Endothelial cell of umbilical vein (primary cell): ENCODE measurements at regions not wholly inside any gene's neighbourhood (a gene's known extent, or its start where the extent isn't known, plus 50 kb on each side); places are given as distances from the start of the nearest gene placed in this dataset.

ENCODE experiments used
- BruUV-seq: library from RNA; stranded (reverse); fragments of 400-500 nt; replicated peaks from 2 replicates; lab custom pipeline; 2021; lab: Mats Ljungman, UMichigan
- CTCF ChIA-PET: fragments of 300-600, 350-600 bp; sonication (Branson Sonifier 250); formaldehyde crosslinking; loops from one replicate; lab custom pipeline; 2021; ENCODE audit warnings: antibody characterized with exemption, inconsistent platforms; lab: Charles Lee
- POLR2A ChIA-PET: fragments of 300-600, 350-600 bp; sonication (Branson Sonifier 250); formaldehyde crosslinking; loops from one replicate; lab custom pipeline; 2021; ENCODE audit warnings: antibody characterized with exemption, inconsistent platforms; lab: Charles Lee
- DNase-seq: peaks from one replicate; pipeline ENCODE4 v3.0.0-alpha.2; 2011; ENCODE audit warnings: low read depth, low spot score
- FAIRE-seq: peaks from 2 replicates; lab custom pipeline; 2011; peaks lifted over from hg19 to GRCh38; lab: Jason Lieb, UNC
- H2AFZ ChIP-seq: 2 replicates; pipeline ENCODE4 v1.6.0; 2012; ENCODE audit warnings: low read depth, low read length, control low read depth, inconsistent platforms
- H3K27ac ChIP-seq: 2 replicates; pipeline ENCODE4 v1.5.1; 2011; ENCODE audit warnings: low read depth, mild to moderate bottlenecking, control low read depth, low read length, moderate library complexity; ENCODE audit not compliant: insufficient read depth
- H3K27me3 ChIP-seq, 2 experiments: 2 replicates each; pipeline versions ENCODE4 v1.6.0 to v1.6.1; 2011; ENCODE audit warnings: low read length in 2 of 2, mixed read lengths in 1 of 2; ENCODE audit not compliant: control insufficient read depth in 2 of 2, insufficient read depth in 2 of 2
- H3K36me3 ChIP-seq, 2 experiments: 2 replicates in 1 of 2; 3 replicates in 1 of 2; pipeline ENCODE4 v1.5.1; 2011; ENCODE audit warnings: low read length in 2 of 2, mild to moderate bottlenecking in 1 of 2, moderate library complexity in 1 of 2; ENCODE audit not compliant: control insufficient read depth in 2 of 2, insufficient read depth in 2 of 2; ENCODE audit errors: extremely low read depth in 1 of 2
- H3K4me1 ChIP-seq: 3 replicates; pipeline ENCODE4 v1.5.1; 2011; ENCODE audit warnings: mild to moderate bottlenecking, low read length; ENCODE audit not compliant: control insufficient read depth, insufficient read depth; ENCODE audit errors: extremely low read depth
- H3K4me2 ChIP-seq: 2 replicates; pipeline ENCODE4 v1.6.1; 2011; ENCODE audit warnings: low read length, control low read depth, mixed read lengths; ENCODE audit not compliant: insufficient read depth
- H3K4me3 ChIP-seq, 3 experiments: fragments of 200-600 bp in 1 of 3; sonication (generic), shearing (Covaris generic) in 1 of 3; replicated peaks in 1 of 3; 2 replicates each; pipeline ENCODE4 v1.5.1; 2011 to 2016; ENCODE audit warnings: control low read depth in 3 of 3, low read length in 3 of 3, mild to moderate bottlenecking in 2 of 3, inconsistent platforms in 1 of 3, low read depth in 1 of 3, moderate library complexity in 1 of 3; ENCODE audit not compliant: insufficient read depth in 1 of 3
- H3K79me2 ChIP-seq: 2 replicates; pipeline ENCODE4 v1.6.0; 2012; ENCODE audit warnings: low read length, inconsistent platforms; ENCODE audit not compliant: control insufficient read depth, insufficient read depth
- H3K9ac ChIP-seq: replicated peaks from 2 replicates; pipeline ENCODE3; 2011; ENCODE audit warnings: low read length, control low read depth; ENCODE audit not compliant: insufficient read depth; ENCODE audit errors: extremely low read depth
- H3K9me1 ChIP-seq: replicated peaks from 3 replicates; pipeline ENCODE4 v1.6.0; 2011; ENCODE audit warnings: mild to moderate bottlenecking, low read length; ENCODE audit not compliant: control insufficient read depth, insufficient read depth; ENCODE audit errors: extremely low read depth
- H3K9me3 ChIP-seq: replicated peaks from 2 replicates; pipeline ENCODE4 v1.5.1; 2012; ENCODE audit warnings: low read length, inconsistent platforms; ENCODE audit not compliant: control insufficient read depth, insufficient read depth
- H4K20me1 ChIP-seq: replicated peaks from 2 replicates; pipeline ENCODE3; 2011; ENCODE audit warnings: mild to moderate bottlenecking, low read length; ENCODE audit not compliant: control insufficient read depth, insufficient read depth; ENCODE audit errors: extremely low read depth
- EZH2 ChIP-seq: IDR thresholded peaks from 2 replicates; pipeline ENCODE4 v1.6.1; 2012; ENCODE audit warnings: borderline replicate concordance, low read depth, mild to moderate bottlenecking, moderate library complexity, low read length, inconsistent platforms; ENCODE audit not compliant: severe bottlenecking
- FOS ChIP-seq: IDR thresholded peaks from 2 replicates; pipeline ENCODE4 v1.6.1; 2011; ENCODE audit warnings: mild to moderate bottlenecking, low read length, moderate library complexity, borderline replicate concordance; ENCODE audit not compliant: insufficient read depth
- GATA2 ChIP-seq: IDR thresholded peaks from 2 replicates; pipeline ENCODE4 v1.7.0; 2011; ENCODE audit warnings: low read depth, mild to moderate bottlenecking, moderate library complexity, mixed read lengths, low read length; ENCODE audit not compliant: insufficient read length, insufficient read depth
- JUN ChIP-seq: IDR thresholded peaks from 2 replicates; pipeline ENCODE4 v1.6.1; 2011; ENCODE audit warnings: borderline replicate concordance, low read depth; ENCODE audit not compliant: insufficient read length, insufficient read depth
- MYC ChIP-seq: IDR thresholded peaks from one replicate; pipeline ENCODE4 v1.6.1; 2011; ENCODE audit warnings: mild to moderate bottlenecking, low read depth, low read length
- POLR2A ChIP-seq: IDR thresholded peaks from 2 replicates; pipeline ENCODE4 v1.6.1; 2012; ENCODE audit warnings: low read depth, mild to moderate bottlenecking, control low read depth, low read length
- POLR2AphosphoS5 ChIP-seq: IDR thresholded peaks from 2 replicates; pipeline ENCODE4 v1.6.1; 2012; ENCODE audit warnings: low read depth, mild to moderate bottlenecking, control low read depth, low read length, moderate library complexity; ENCODE audit not compliant: insufficient read depth
- dilution Hi-C: fragments of 300-500 bp; cut with MboI; formaldehyde crosslinking; loops from one replicate; pipeline ENCODE4 v1.15.0; 2019; ENCODE audit warnings: low sequenced_read_pairs; ENCODE audit not compliant: extremely low pct_ligation_motif_present
- intact Hi-C: fragments of 100-400 bp; cut with micrococcal nuclease; formaldehyde crosslinking; loops from one replicate; pipeline ENCODE4 v1.10.0; 2022
- TF ChIP-seq, protein P1 (sequence below): IDR thresholded peaks from 2 replicates; pipeline ENCODE4 v1.6.1; 2011; ENCODE audit not compliant: insufficient read depth, insufficient read length
- TF ChIP-seq, protein P2 (sequence below), 2 donors: IDR thresholded peaks; 1 replicate in 1 of 2; 2 replicates in 1 of 2; pipeline ENCODE4 v1.5.1; 2011; ENCODE audit warnings: low read length in 2 of 2, mild to moderate bottlenecking in 2 of 2, moderate library complexity in 2 of 2, control low read depth in 1 of 2, inconsistent platforms in 1 of 2, low read depth in 1 of 2; ENCODE audit not compliant: insufficient read depth in 1 of 2; ENCODE audit errors: extremely low read depth in 1 of 2

DNA sequence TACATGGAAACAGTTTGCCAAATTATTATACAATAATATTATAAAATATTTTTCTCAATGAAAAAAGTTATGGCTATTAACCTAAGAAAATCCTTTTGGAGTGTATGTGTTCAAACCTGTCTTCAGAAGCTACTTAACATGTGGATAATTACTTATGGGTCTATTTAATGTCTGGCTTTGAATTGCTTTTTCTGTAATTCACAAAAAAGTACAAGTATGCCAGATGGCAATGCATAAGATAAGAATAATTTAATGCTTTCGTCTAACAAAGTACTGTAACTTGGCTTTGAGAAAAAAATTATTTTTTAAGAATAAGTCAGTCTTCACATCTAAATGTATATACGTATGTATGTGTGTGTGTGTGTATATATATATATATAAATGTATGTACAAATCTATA is 1073.0 kb downstream of the TDRD15 start:
- no peak overlapping the region for H3K4me3 ChIP-seq
- no peaks in the 10 kb centered on the region for H4K20me1 ChIP-seq
- DNase-seq: no peak
- BruUV-seq: no TSS peak
- FAIRE-seq: no peak
- POLR2A ChIA-PET: no interaction called here
- no peaks in the 10 kb centered on the region for H3K9me1 ChIP-seq
- H3K9me3 ChIP-seq: no peaks in the 10 kb centered on the region
- H3K4me1 ChIP-seq: no peaks in the 10 kb centered on the region
- no peaks in the 10 kb centered on the region for H3K36me3 ChIP-seq
- CTCF ChIA-PET: no interaction called here
- dilution Hi-C loops: no loop called here
- H3K79me2 ChIP-seq: no peaks in the 10 kb centered on the region
- H2AFZ ChIP-seq: no peak overlapping the region
- H3K27me3 ChIP-seq: no peaks in the 10 kb centered on the region
- H3K27ac ChIP-seq: no peak overlapping the region
- H3K9ac ChIP-seq: no peak overlapping the region
- intact Hi-C loops: no loop called here
- no peak for TF ChIP-seq FOS
- TF ChIP-seq JUN: no peak
- TF ChIP-seq POLR2AphosphoS5: no peak
- TF ChIP-seq, protein P1, sequence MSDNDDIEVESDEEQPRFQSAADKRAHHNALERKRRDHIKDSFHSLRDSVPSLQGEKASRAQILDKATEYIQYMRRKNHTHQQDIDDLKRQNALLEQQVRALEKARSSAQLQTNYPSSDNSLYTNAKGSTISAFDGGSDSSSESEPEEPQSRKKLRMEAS: no peak
- no peak for TF ChIP-seq MYC
- TF ChIP-seq EZH2: no peak
- TF ChIP-seq GATA2: no peak
- TF ChIP-seq POLR2A: no peak
- TF ChIP-seq, protein P2, sequence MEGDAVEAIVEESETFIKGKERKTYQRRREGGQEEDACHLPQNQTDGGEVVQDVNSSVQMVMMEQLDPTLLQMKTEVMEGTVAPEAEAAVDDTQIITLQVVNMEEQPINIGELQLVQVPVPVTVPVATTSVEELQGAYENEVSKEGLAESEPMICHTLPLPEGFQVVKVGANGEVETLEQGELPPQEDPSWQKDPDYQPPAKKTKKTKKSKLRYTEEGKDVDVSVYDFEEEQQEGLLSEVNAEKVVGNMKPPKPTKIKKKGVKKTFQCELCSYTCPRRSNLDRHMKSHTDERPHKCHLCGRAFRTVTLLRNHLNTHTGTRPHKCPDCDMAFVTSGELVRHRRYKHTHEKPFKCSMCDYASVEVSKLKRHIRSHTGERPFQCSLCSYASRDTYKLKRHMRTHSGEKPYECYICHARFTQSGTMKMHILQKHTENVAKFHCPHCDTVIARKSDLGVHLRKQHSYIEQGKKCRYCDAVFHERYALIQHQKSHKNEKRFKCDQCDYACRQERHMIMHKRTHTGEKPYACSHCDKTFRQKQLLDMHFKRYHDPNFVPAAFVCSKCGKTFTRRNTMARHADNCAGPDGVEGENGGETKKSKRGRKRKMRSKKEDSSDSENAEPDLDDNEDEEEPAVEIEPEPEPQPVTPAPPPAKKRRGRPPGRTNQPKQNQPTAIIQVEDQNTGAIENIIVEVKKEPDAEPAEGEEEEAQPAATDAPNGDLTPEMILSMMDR (IDR thresholded peaks at IDR 0.05; ENCODE audit: extremely low read depth in 1 of 2, insufficient read depth in 1 of 2, low read depth in 1 of 2, low read length in 2 of 2): no peak
- H3K4me2 ChIP-seq: no peak overlapping the region
